Left lung (tissue), 4 donors: ENCODE measurements at regions not wholly inside any gene's neighbourhood (a gene's known extent, or its start where the extent isn't known, plus 50 kb on each side); places are given as distances from the start of the nearest gene placed in this dataset.

Experiments
- ATAC-seq: fragments of 200-7000 bp; cut with Tn5 transposase; one replicate; pipeline ENCODE4 v1.9.1; 2020; ENCODE audit warnings: moderate library complexity
- DNase-seq, 4 donors: peaks; one replicate each; pipeline ENCODE4 v3.0.0-alpha.2; 2013 to 2020
- H3K27ac ChIP-seq, 2 donors: fragments of 200-600 bp; sonication (generic) in 1 of 2; one replicate each; pipeline versions ENCODE4 v1.5.0 to v1.8.0; 2020 to 2021
- H3K27me3 ChIP-seq, 2 donors: fragments of 200-600 bp; sonication (generic) in 1 of 2; one replicate each; pipeline versions ENCODE4 v1.5.0 to v1.8.0; 2020 to 2021
- H3K36me3 ChIP-seq, 2 donors: fragments of 200-600 bp; sonication (generic) in 1 of 2; one replicate each; pipeline versions ENCODE4 v1.5.0 to v1.8.0; 2020 to 2021
- H3K4me1 ChIP-seq, 2 donors: fragments of 200-600 bp; one replicate each; pipeline ENCODE4 v1.8.0; 2021
- H3K4me3 ChIP-seq, 2 donors: fragments of 200-600 bp; sonication (generic) in 1 of 2; one replicate each; pipeline versions ENCODE4 v1.5.0 to v1.8.0; 2020 to 2021; ENCODE audit warnings: mild to moderate bottlenecking in 1 of 2
- H3K9me3 ChIP-seq, 2 donors: fragments of 200-600 bp; sonication (generic) in 1 of 2; one replicate each; pipeline versions ENCODE4 v1.5.0 to v1.8.0; 2020 to 2021
- intact Hi-C, 2 donors: fragments of 100-400 bp; cut with DNase I; formaldehyde crosslinking; loops; one replicate each; pipeline versions ENCODE4 v1.11.2 to v1.14.2; 2022
- TF ChIP-seq, protein P1 (sequence below), 2 donors: fragments of 200-600 bp; sonication (generic) in 1 of 2; IDR thresholded peaks; one replicate each; pipeline versions ENCODE4 v1.5.0 to v1.8.0; 2021; ENCODE audit warnings: antibody characterized with exemption in 2 of 2
- donor health status: DM: no; HTN: yes; CAD: no.
- donor health status: DM: no; HTN: no; CAD: no.

DNA sequence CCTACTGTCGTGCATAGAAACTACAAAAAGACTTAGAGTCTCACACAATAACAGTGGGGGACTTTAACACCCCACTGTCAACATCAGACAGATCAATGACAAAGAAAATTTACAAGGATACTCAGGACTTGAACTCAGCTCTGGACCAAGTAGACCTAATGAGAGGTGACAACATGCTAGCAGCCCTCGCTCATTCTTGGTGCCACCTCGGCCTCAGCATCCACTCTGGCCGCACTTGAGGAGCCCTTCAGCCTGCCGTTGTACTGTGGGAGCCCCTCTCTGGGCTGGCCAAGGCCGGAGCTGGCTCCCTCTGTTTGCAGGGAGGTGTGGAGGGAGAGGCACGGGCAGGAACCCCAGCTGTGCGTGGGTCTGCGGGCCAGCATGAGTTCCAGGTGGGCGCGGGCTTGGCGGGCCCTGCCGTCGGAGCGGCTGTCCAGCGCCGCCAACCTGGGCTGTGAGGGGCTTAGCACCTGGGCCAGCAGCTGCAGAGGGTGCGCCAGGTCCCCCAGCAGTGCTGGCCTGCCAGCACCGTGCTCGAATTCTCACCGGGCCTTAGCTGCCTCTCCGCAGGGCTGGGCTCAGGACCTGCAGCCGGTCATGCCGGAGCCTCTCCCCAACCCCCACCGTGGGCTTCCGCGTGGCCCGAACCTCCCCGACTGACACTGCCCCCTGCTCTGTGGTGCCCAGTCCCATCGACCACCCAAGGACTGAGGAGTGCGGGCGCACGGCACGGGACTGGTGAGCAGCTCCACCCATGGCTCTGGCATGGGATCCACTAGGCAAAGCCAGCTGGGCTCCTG is 205.6 kb downstream of the FRK start:
- Histone ChIP-seq H3K4me1 (no peaks in the 10 kb centered on the region), H3K9me3 (peaks cover 0 to 26% of the 10 kb centered on the region in 2 donors), H3K27me3 (no peaks in the 10 kb centered on the region), H3K4me3 (no peak overlapping the region), H3K36me3 (no peaks in the 10 kb centered on the region), H3K27ac (no peak overlapping the region)
- ATAC-seq (no peak), DNase-seq (peak in 1 of 4 donors; percentile 66)
- TF ChIP-seq, protein P1, sequence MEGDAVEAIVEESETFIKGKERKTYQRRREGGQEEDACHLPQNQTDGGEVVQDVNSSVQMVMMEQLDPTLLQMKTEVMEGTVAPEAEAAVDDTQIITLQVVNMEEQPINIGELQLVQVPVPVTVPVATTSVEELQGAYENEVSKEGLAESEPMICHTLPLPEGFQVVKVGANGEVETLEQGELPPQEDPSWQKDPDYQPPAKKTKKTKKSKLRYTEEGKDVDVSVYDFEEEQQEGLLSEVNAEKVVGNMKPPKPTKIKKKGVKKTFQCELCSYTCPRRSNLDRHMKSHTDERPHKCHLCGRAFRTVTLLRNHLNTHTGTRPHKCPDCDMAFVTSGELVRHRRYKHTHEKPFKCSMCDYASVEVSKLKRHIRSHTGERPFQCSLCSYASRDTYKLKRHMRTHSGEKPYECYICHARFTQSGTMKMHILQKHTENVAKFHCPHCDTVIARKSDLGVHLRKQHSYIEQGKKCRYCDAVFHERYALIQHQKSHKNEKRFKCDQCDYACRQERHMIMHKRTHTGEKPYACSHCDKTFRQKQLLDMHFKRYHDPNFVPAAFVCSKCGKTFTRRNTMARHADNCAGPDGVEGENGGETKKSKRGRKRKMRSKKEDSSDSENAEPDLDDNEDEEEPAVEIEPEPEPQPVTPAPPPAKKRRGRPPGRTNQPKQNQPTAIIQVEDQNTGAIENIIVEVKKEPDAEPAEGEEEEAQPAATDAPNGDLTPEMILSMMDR (IDR thresholded peaks at IDR 0.05): no peak
- intact Hi-C loops: no loop called here

DNA sequence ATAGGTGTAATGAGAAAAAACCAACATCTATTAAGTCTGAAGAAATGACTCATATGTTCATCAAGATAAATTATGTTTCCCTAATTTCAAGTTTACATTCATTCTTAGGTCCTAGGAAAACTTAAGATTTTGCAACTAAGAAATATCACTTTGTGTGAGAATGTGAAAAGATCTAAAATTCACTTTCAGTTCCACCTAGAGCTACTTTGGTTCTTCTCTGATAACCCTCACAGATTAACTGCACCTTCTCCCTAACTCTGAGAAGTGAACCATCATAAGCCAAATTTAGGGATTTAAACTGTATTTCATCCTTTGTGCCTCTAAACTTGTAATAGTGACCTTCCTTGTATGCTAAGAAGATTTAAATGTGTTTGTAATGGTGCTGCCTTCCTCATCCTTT is 213.0 kb downstream of the FRK start:
- Histone ChIP-seq H3K9me3 (peaks cover 0 to 2% of the 10 kb centered on the region in 2 donors), H3K27ac (no peak overlapping the region), H3K27me3 (no peaks in the 10 kb centered on the region), H3K4me3 (no peak overlapping the region), H3K36me3 (no peaks in the 10 kb centered on the region), H3K4me1 (no peaks in the 10 kb centered on the region)
- no peak for ATAC-seq
- DNase-seq: no peak
- intact Hi-C loops: no loop called here
- TF ChIP-seq, protein P1 (IDR thresholded peaks at IDR 0.05): no peak

DNA sequence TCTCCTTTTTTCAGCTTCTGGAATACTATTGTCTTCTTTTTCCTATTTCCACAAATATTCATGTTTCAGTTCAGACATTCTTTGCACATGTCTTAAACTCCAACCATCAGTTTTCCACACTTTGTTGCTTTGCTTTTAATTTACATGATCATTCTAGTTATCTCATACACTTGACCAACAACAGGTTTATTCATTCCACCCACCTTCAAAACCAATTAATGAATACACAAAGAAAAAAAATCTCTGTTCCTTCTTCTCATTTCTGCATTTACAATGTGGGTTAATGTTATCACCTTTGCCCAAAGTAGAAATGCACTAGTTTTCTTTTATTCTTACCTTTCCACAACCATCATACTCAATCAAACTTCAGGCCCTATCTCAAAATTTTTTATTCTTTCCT is 216.7 kb downstream of the FRK start:
- no peak for ATAC-seq
- Histone ChIP-seq H3K9me3 (no peaks in the 10 kb centered on the region), H3K36me3 (no peaks in the 10 kb centered on the region), H3K4me1 (no peaks in the 10 kb centered on the region), H3K27ac (no peak overlapping the region), H3K4me3 (no peak overlapping the region), H3K27me3 (no peaks in the 10 kb centered on the region)
- intact Hi-C loops: no loop called here
- DNase-seq: no peak
- TF ChIP-seq, protein P1 (IDR thresholded peaks at IDR 0.05): no peak

DNA sequence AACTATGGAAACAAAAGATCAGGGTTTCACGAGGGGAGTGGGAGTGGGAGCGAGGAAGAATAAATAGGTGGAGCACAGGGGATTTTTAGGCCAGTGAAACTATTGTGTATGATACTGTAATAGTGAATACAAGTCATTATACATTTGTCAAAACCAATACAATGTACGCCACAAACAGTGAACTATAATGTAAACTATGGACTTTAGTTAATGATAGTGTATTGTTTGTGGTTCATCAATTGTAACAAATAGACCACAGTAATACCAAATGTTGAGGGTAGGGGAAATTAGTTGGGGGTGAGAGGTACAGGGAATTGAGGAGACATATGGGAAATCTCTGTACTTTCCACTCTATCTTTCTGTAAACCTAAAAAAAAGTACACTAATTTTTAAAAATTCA is 218.4 kb downstream of the FRK start:
- Histone ChIP-seq H3K4me1 (no peaks in the 10 kb centered on the region), H3K27ac (no peak overlapping the region), H3K27me3 (no peaks in the 10 kb centered on the region), H3K9me3 (no peaks in the 10 kb centered on the region), H3K36me3 (no peaks in the 10 kb centered on the region), H3K4me3 (no peak overlapping the region)
- ATAC-seq (no peak), DNase-seq (no peak)
- TF ChIP-seq, protein P1 (IDR thresholded peaks at IDR 0.05): no peak
- intact Hi-C loops: no loop called here

DNA sequence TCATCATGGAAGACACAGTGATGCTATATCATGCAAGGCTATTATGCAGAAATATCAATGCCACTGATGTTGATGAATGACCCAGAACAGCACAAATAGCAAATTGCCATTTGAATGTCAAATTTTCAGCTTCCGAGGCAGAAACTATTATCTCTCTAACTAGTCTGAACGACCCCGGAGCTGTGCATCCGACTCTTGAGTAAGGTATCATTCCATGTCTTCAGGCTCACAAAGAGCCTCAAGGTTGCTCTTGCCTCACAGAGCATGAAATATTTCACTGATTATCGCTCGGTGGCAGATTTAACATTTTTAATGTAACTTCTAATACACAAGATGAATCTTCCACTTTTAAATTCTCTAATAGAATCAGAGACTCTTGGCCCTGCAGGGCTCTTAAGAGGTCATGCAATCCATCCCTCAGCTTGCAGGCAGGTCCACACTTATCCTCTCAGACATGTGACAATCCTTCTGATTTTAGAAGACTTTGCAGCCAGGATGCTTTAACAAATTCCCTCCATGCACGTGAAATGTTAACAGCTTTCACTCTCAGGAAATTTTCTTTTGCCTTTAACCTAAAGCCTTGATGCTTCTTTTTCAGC is 221.0 kb downstream of the FRK start:
- no peak overlapping the region for H3K4me3 ChIP-seq
- TF ChIP-seq, protein P1 (IDR thresholded peaks at IDR 0.05): no peak
- DNase-seq (no peak), ATAC-seq (no peak)
- peaks cover 0 to 6% of the 10 kb centered on the region in 2 donors for H3K9me3 ChIP-seq
- intact Hi-C loops: no loop called here
- H3K36me3 ChIP-seq: no peaks in the 10 kb centered on the region
- no peaks in the 10 kb centered on the region for H3K4me1 ChIP-seq
- H3K27me3 ChIP-seq: no peaks in the 10 kb centered on the region
- no peak overlapping the region for H3K27ac ChIP-seq
